Esophagus squamous epithelium (tissue), 4 donors: ENCODE measurements at regions not wholly inside any gene's neighbourhood (a gene's known extent, or its start where the extent isn't known, plus 50 kb on each side); places are given as distances from the start of the nearest gene placed in this dataset.

Experiments used
- CTCF ChIP-seq, 6 experiments: fragments of 450-650 bp in 4 of 6; fragments of 200-600 bp in 2 of 6; sonication (generic) in 2 of 6; IDR thresholded peaks; one replicate each; pipeline ENCODE4 v1.5.1; 2016 to 2019; ENCODE audit warnings: antibody characterized with exemption in 6 of 6, mild to moderate bottlenecking in 4 of 6, moderate library complexity in 4 of 6
- POLR2A ChIP-seq, 4 donors: fragments of 450-650 bp; IDR thresholded peaks; one replicate each; pipeline ENCODE4 v1.6.1; 2017; ENCODE audit warnings: antibody characterized with exemption in 4 of 4, mild to moderate bottlenecking in 4 of 4, moderate library complexity in 3 of 4

GRCh38 chr15:69945729-69946128 lies 152.0 kb downstream of the TLE3 start:
- TF ChIP-seq CTCF (IDR thresholded peaks at IDR 0.05): no peak
- no peak for TF ChIP-seq POLR2A (IDR thresholded peaks at IDR 0.05)
